HEK293 (cell line): ENCODE measurements at regions not wholly inside any gene's neighbourhood (a gene's known extent, or its start where the extent isn't known, plus 50 kb on each side); places are given as distances from the start of the nearest gene placed in this dataset.

Source experiments
- CTCF ChIA-PET: fragments of 350-600 bp; formaldehyde crosslinking; extraction: SDS; loops from one replicate; lab custom pipeline; 2021; ENCODE audit warnings: antibody characterized with exemption; lab: Yijun Ruan, JAX
- POLR2A ChIA-PET: fragments of 300-600 bp; formaldehyde crosslinking; extraction: SDS; loops from one replicate; lab custom pipeline; 2020; ENCODE audit warnings: antibody characterized with exemption, inconsistent platforms; lab: Yijun Ruan, JAX
- H3K27ac ChIP-seq: fragments of 200-500 bp; sonication (Bioruptor generic); 2 replicates; pipeline ENCODE4 v1.5.1; 2014; ENCODE audit warnings: low read depth, low read length, control low read depth, inconsistent platforms; ENCODE audit errors: extremely low read depth
- H3K36me3 ChIP-seq, 2 experiments: fragments of 200-500 bp in 1 of 2; sonication (Bioruptor generic) in 1 of 2; 1 replicate in 1 of 2; 2 replicates in 1 of 2; pipeline ENCODE4 v1.5.1; 2014 to 2017; ENCODE audit warnings: inconsistent platforms in 2 of 2, low read length in 2 of 2; ENCODE audit not compliant: control insufficient read depth in 2 of 2, insufficient read depth in 1 of 2
- H3K4me1 ChIP-seq: fragments of 200-500 bp; sonication (Bioruptor generic); 2 replicates; pipeline ENCODE4 v1.5.1; 2014; ENCODE audit warnings: mild to moderate bottlenecking, low read length, inconsistent platforms; ENCODE audit not compliant: control insufficient read depth, insufficient read depth
- H3K4me3 ChIP-seq: 2 replicates; pipeline ENCODE4 v1.5.1; 2011; ENCODE audit warnings: low read depth, mild to moderate bottlenecking, control low read depth, low read length, moderate library complexity
- H3K9me3 ChIP-seq: fragments of 200-500 bp; sonication (Bioruptor generic); 2 replicates; pipeline ENCODE4 v1.5.1; 2014; ENCODE audit warnings: low read depth, low read length, inconsistent platforms; ENCODE audit not compliant: control insufficient read depth, insufficient read depth
- GLIS1 ChIP-seq: fragments of 450-650 bp; formaldehyde crosslinking; IDR thresholded peaks from 2 replicates; pipeline ENCODE4 v1.5.1; 2016; ENCODE audit warnings: missing biosample characterization, missing genetic modification characterization
- KLF10 ChIP-seq: fragments of 450-650 bp; IDR thresholded peaks from 2 replicates; pipeline ENCODE4 v1.5.1; 2018; ENCODE audit warnings: missing biosample characterization, mild to moderate bottlenecking, missing genetic modification characterization
- SALL2 ChIP-seq: fragments of 450-650 bp; formaldehyde crosslinking; IDR thresholded peaks from 2 replicates; pipeline ENCODE4 v1.5.0; 2017; ENCODE audit warnings: missing biosample characterization, mild to moderate bottlenecking, missing genetic modification characterization, borderline replicate concordance
- SETDB1 ChIP-seq: IDR thresholded peaks from one replicate; pipeline ENCODE4 v1.6.1; 2017; ENCODE audit warnings: mild to moderate bottlenecking, low read length, moderate library complexity, mixed read lengths; ENCODE audit not compliant: insufficient read length
- ZBTB10 ChIP-seq: fragments of 450-650 bp; formaldehyde crosslinking; IDR thresholded peaks from 2 replicates; pipeline ENCODE4 v1.5.1; 2016; ENCODE audit warnings: missing biosample characterization, missing genetic modification characterization
- ZNF132 ChIP-seq: fragments of 450-650 bp; formaldehyde crosslinking; IDR thresholded peaks from 2 replicates; pipeline ENCODE4 v1.5.1; 2017; ENCODE audit warnings: missing biosample characterization, missing genetic modification characterization, borderline replicate concordance
- ZNF169 ChIP-seq: fragments of 450-650 bp; formaldehyde crosslinking; IDR thresholded peaks from 2 replicates; pipeline ENCODE4 v1.5.1; 2016; ENCODE audit warnings: missing biosample characterization, missing genetic modification characterization
- ZNF239 ChIP-seq: fragments of 450-650 bp; formaldehyde crosslinking; IDR thresholded peaks from 2 replicates; pipeline ENCODE4 v1.5.1; 2016; ENCODE audit warnings: missing biosample characterization, missing genetic modification characterization
- ZNF248 ChIP-seq: fragments of 450-650 bp; formaldehyde crosslinking; IDR thresholded peaks from 2 replicates; pipeline ENCODE4 v1.5.1; 2017; ENCODE audit warnings: missing biosample characterization, missing genetic modification characterization
- ZNF311 ChIP-seq: fragments of 450-650 bp; formaldehyde crosslinking; IDR thresholded peaks from 2 replicates; pipeline ENCODE4 v1.5.1; 2017; ENCODE audit warnings: missing biosample characterization, missing genetic modification characterization, borderline replicate concordance
- ZNF404 ChIP-seq: fragments of 450-650 bp; formaldehyde crosslinking; IDR thresholded peaks from 2 replicates; pipeline ENCODE4 v1.5.1; 2017; ENCODE audit warnings: missing biosample characterization, missing genetic modification characterization
- ZNF513 ChIP-seq: fragments of 450-650 bp; IDR thresholded peaks from 2 replicates; pipeline ENCODE4 v1.5.1; 2018; ENCODE audit warnings: missing biosample characterization, missing genetic modification characterization
- ZNF76 ChIP-seq: fragments of 450-650 bp; formaldehyde crosslinking; IDR thresholded peaks from 2 replicates; pipeline ENCODE4; 2016; ENCODE audit warnings: low read depth, missing biosample characterization, missing genetic modification characterization, borderline replicate concordance
- TF ChIP-seq, protein P1 (sequence below): fragments of 450-650 bp; formaldehyde crosslinking; IDR thresholded peaks from 2 replicates; pipeline ENCODE4 v1.5.1; 2016; ENCODE audit warnings: missing biosample characterization, missing genetic modification characterization
- TF ChIP-seq, protein P2 (sequence below): fragments of 450-650 bp; formaldehyde crosslinking; IDR thresholded peaks from 2 replicates; pipeline ENCODE4 v1.5.1; 2016; ENCODE audit warnings: missing biosample characterization, missing genetic modification characterization, borderline replicate concordance

GRCh38 chr7:121449329-121449728 lies 53.2 kb upstream of the FAM3C start:
- TF ChIP-seq ZNF132 (tag by site-specific recombination) (no peak), SALL2 (tag by site-specific recombination) (no peak), ZBTB10 (tag by site-specific recombination) (no peak), ZNF513 (tag by site-specific recombination) (no peak), KLF10 (tag by site-specific recombination) (no peak), ZNF169 (tag by site-specific recombination) (no peak), ZNF76 (no peak)
- TF ChIP-seq, protein P1, sequence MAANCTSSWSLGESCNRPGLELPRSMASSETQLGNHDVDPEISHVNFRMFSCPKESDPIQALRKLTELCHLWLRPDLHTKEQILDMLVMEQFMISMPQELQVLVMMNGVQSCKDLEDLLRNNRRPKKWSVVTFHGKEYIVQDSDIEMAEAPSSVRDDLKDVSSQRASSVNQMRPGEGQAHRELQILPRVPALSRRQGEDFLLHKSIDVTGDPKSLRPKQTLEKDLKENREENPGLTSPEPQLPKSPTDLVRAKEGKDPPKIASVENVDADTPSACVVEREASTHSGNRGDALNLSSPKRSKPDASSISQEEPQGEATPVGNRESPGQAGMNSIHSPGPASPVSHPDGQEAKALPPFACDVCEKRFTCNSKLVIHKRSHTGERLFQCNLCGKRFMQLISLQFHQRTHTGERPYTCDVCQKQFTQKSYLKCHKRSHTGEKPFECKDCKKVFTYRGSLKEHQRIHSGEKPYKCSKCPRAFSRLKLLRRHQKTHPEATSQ (tag by site-specific recombination): no peak
- Histone ChIP-seq H3K27ac (no peak overlapping the region), H3K4me3 (no peak overlapping the region), H3K9me3 (no peaks in the 10 kb centered on the region), H3K4me1 (no peaks in the 10 kb centered on the region), H3K36me3 (no peaks in the 10 kb centered on the region)
- ChIA-PET POLR2A (no interaction called here), CTCF (interaction anchor here (0.7 kb wide), 1 partner anchor 26 kb away, joined by 3 read pairs; no protein-coding TSS in a partner anchor)

GRCh38 chr7:121448429-121448828 lies 52.3 kb upstream of the FAM3C start:
- CTCF ChIA-PET: interaction anchor here (0.7 kb wide), 1 partner anchor 25 kb away, joined by 3 read pairs; no protein-coding TSS in a partner anchor
- H3K4me1 ChIP-seq: no peaks in the 10 kb centered on the region
- POLR2A ChIA-PET: no interaction called here
- H3K9me3 ChIP-seq: no peaks in the 10 kb centered on the region
- no peak for TF ChIP-seq ZNF404 (tag by site-specific recombination)
- TF ChIP-seq ZNF239 (tag by site-specific recombination): no peak
- no peaks in the 10 kb centered on the region for H3K36me3 ChIP-seq
- H3K27ac ChIP-seq: no peak overlapping the region
- no peak overlapping the region for H3K4me3 ChIP-seq

DNA sequence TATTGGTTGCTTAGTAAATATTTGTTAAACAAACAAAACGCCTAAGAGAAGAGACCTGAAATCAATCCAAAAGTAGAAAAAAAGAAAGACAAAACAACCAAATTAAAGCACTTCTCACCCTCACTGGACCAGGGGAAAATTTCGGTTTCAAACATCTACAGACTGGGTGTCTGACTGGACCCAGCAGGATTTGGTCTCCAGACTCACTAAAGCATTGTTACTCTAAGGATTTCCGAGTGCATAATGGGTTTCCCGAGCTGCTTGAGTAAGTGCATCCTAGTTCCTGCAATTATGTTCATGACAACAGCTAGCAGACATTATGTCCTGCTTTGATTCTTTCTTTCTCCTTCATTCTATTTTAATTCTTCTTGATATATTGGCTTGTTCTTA lies 51.8 kb upstream of the FAM3C start:
- no peak overlapping the region for H3K27ac ChIP-seq
- H3K4me3 ChIP-seq: no peak overlapping the region
- POLR2A ChIA-PET: no interaction called here
- CTCF ChIA-PET: interaction anchor here (0.6 kb wide), 1 partner anchor 52 kb away, joined by 3 read pairs; the partner anchor contains the start of gene FAM3C
- H3K9me3 ChIP-seq: no peaks in the 10 kb centered on the region
- TF ChIP-seq SETDB1: no peak
- TF ChIP-seq GLIS1 (tag by site-specific recombination): no peak
- TF ChIP-seq ZNF311: no peak
- TF ChIP-seq, protein P2, sequence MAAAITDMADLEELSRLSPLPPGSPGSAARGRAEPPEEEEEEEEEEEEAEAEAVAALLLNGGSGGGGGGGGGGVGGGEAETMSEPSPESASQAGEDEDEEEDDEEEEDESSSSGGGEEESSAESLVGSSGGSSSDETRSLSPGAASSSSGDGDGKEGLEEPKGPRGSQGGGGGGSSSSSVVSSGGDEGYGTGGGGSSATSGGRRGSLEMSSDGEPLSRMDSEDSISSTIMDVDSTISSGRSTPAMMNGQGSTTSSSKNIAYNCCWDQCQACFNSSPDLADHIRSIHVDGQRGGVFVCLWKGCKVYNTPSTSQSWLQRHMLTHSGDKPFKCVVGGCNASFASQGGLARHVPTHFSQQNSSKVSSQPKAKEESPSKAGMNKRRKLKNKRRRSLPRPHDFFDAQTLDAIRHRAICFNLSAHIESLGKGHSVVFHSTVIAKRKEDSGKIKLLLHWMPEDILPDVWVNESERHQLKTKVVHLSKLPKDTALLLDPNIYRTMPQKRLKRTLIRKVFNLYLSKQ (tag by site-specific recombination): no peak
- TF ChIP-seq ZNF248 (tag by site-specific recombination): no peak
- H3K36me3 ChIP-seq: no peaks in the 10 kb centered on the region
- no peaks in the 10 kb centered on the region for H3K4me1 ChIP-seq
